H1 (cell line): ENCODE measurements at regions not wholly inside any gene's neighbourhood (a gene's known extent, or its start where the extent isn't known, plus 50 kb on each side); places are given as distances from the start of the nearest gene placed in this dataset.

ENCODE experiments used
- CEBPB ChIP-seq: IDR thresholded peaks from 2 replicates; pipeline ENCODE4 v1.6.1; 2012; ENCODE audit warnings: low read depth, low read length
- GTF2F1 ChIP-seq: IDR thresholded peaks from 2 replicates; pipeline ENCODE4 v1.6.1; 2012; ENCODE audit warnings: low read depth, low read length, improper control_type of control experiment, borderline replicate concordance
- HDAC2 ChIP-seq, 2 experiments: fragments of 300-600 bp in 1 of 2; sonication (generic) in 1 of 2; IDR thresholded peaks; 2 replicates each; pipeline ENCODE4 v1.6.1; 2011 to 2012; ENCODE audit warnings: low read depth in 2 of 2, low read length in 2 of 2, mild to moderate bottlenecking in 2 of 2, moderate library complexity in 2 of 2, borderline replicate concordance in 1 of 2, inconsistent platforms in 1 of 2
- JUND ChIP-seq: IDR thresholded peaks from 2 replicates; pipeline ENCODE4 v1.6.1; 2011; ENCODE audit warnings: mild to moderate bottlenecking, improper control_type of control experiment, low read length
- POLR2A ChIP-seq, 2 experiments: IDR thresholded peaks; 1 replicate in 1 of 2; 2 replicates in 1 of 2; pipeline ENCODE4 v1.6.1; 2011; ENCODE audit warnings: low read depth in 2 of 2, low read length in 2 of 2, mild to moderate bottlenecking in 2 of 2; ENCODE audit errors: control extremely low read depth in 1 of 2
- POLR2AphosphoS5 ChIP-seq: IDR thresholded peaks from 2 replicates; pipeline ENCODE4 v1.6.1; 2011; ENCODE audit warnings: low read depth, low read length
- SUZ12 ChIP-seq: fragments of 200-600 bp; sonication (generic); IDR thresholded peaks from 2 replicates; pipeline ENCODE4 v1.6.1; 2012; ENCODE audit warnings: mild to moderate bottlenecking, inconsistent platforms, low read length, moderate library complexity, mixed read lengths
- ZNF274 ChIP-seq: IDR thresholded peaks from 2 replicates; pipeline ENCODE4 v1.7.0; 2012; ENCODE audit warnings: low read length, borderline replicate concordance; ENCODE audit errors: extremely low read depth

DNA sequence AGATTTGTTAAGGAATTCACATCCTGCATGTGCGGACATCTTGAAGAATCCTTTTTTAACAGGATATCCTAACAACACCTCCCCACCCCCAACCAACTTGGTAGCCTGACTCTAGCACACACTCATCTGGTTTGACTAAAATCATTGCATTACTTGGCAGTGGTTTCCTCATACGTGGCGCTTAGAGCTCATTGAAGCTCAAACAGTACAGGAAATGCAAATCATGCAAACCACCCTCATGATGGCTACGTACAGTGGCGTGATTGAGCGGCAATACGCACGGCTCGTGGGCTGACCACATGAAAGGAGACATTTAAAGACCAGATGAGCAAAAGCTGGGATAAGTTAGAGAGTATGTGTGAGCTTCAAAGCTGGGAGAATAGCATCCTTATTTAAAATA lies 336.2 kb downstream of the ZEB2 start (continued):
- no peak for TF ChIP-seq POLR2A (IDR thresholded peaks at IDR 0.05; ENCODE audit: control extremely low read depth in 1 of 2, low read depth in 2 of 2, low read length in 2 of 2)
- TF ChIP-seq CEBPB = no peak
- TF ChIP-seq POLR2AphosphoS5 = no peak
- no peak for TF ChIP-seq GTF2F1
- no peak for TF ChIP-seq ZNF274
- TF ChIP-seq JUND = no peak
- no peak for TF ChIP-seq SUZ12
- TF ChIP-seq HDAC2 (IDR thresholded peaks at IDR 0.05; ENCODE audit: borderline replicate concordance in 1 of 2, low read depth in 2 of 2, low read length in 2 of 2) = no peak
